ENCODE measurements at regions not wholly inside any gene's neighbourhood (a gene's known extent, or its start where the extent isn't known, plus 50 kb on each side); places are given as distances from the start of the nearest gene placed in this dataset.

GRCh38 chr17:13367154-13367553, 234.6 kb downstream of the HS3ST3A1 start:
- no peak overlapping the region for H3K27ac ChIP-seq (ENCODE audit: insufficient read depth, low read depth, low read length)
- no peaks in the 10 kb centered on the region for H3K27me3 ChIP-seq (ENCODE audit: control insufficient read depth in 2 of 2, insufficient read depth in 2 of 2, low read length in 2 of 2)
- H3K9me3 ChIP-seq (replicated peaks; ENCODE audit: control insufficient read depth, insufficient read depth, low read length), result peaks cover 7% of the 10 kb centered on the region
- no peaks in the 10 kb centered on the region for H3K36me3 ChIP-seq (ENCODE audit: control insufficient read depth in 2 of 2, extremely low read depth in 1 of 2, insufficient read depth in 2 of 2, low read length in 2 of 2)
- no peaks in the 10 kb centered on the region for H4K20me1 ChIP-seq (replicated peaks; ENCODE audit: control insufficient read depth, extremely low read depth, insufficient read depth, low read length)
- H3K4me2 ChIP-seq (ENCODE audit: insufficient read depth, low read length), result no peak overlapping the region
- H3K4me1 ChIP-seq (ENCODE audit: control insufficient read depth, extremely low read depth, insufficient read depth, low read length), result no peaks in the 10 kb centered on the region
- no peaks in the 10 kb centered on the region for H3K79me2 ChIP-seq (ENCODE audit: control insufficient read depth, insufficient read depth, low read length)
- ChIA-PET POLR2A (no interaction called here), CTCF (interaction anchor here (1.3 kb wide), 1 partner anchor 13 kb away, joined by 3 read pairs; no protein-coding TSS in a partner anchor)
- TF ChIP-seq EZH2 (IDR thresholded peaks at IDR 0.05; ENCODE audit: borderline replicate concordance, low read depth, low read length, severe bottlenecking) (no peak), MAX (IDR thresholded peaks at IDR 0.05; ENCODE audit: insufficient read depth, insufficient read length) (no peak), POLR2AphosphoS5 (IDR thresholded peaks at IDR 0.05; ENCODE audit: insufficient read depth, low read depth, low read length) (no peak), POLR2A (IDR thresholded peaks at IDR 0.05; ENCODE audit: low read depth, low read length) (no peak), GATA2 (IDR thresholded peaks at IDR 0.05; ENCODE audit: insufficient read depth, insufficient read length, low read depth, low read length) (no peak), MYC (IDR thresholded peaks at IDR 0.05; ENCODE audit: low read depth, low read length) (no peak), CTCF (IDR thresholded peaks at IDR 0.05; ENCODE audit: extremely low read depth in 1 of 2, insufficient read depth in 1 of 2, low read depth in 1 of 2, low read length in 2 of 2) (no peak), FOS (IDR thresholded peaks at IDR 0.05; ENCODE audit: borderline replicate concordance, insufficient read depth, low read length) (no peak), JUN (IDR thresholded peaks at IDR 0.05; ENCODE audit: borderline replicate concordance, insufficient read depth, insufficient read length, low read depth) (no peak)
- no TSS peak for BruUV-seq (replicated peaks)
- no peak overlapping the region for H3K9ac ChIP-seq (replicated peaks; ENCODE audit: extremely low read depth, insufficient read depth, low read length)
- dilution Hi-C loops (cut with MboI; ENCODE audit: extremely low pct_ligation_motif_present, low sequenced_read_pairs), result no loop called here
- H3K9me1 ChIP-seq (replicated peaks; ENCODE audit: control insufficient read depth, extremely low read depth, insufficient read depth, low read length), result no peaks in the 10 kb centered on the region
- DNase-seq (ENCODE audit: low read depth, low spot score) (no peak), FAIRE-seq (no peak)
- H2AFZ ChIP-seq (ENCODE audit: low read depth, low read length), result no peak overlapping the region
- no peak overlapping the region for H3K4me3 ChIP-seq (replicated peaks in 1 of 3; ENCODE audit: insufficient read depth in 1 of 3, low read depth in 1 of 3, low read length in 3 of 3)
- intact Hi-C loops (cut with micrococcal nuclease), result no loop called here

All from endothelial cell of umbilical vein (primary cell).